ENCODE measurements at regions not wholly inside any gene's neighbourhood (a gene's known extent, or its start where the extent isn't known, plus 50 kb on each side); places are given as distances from the start of the nearest gene placed in this dataset.

DNA sequence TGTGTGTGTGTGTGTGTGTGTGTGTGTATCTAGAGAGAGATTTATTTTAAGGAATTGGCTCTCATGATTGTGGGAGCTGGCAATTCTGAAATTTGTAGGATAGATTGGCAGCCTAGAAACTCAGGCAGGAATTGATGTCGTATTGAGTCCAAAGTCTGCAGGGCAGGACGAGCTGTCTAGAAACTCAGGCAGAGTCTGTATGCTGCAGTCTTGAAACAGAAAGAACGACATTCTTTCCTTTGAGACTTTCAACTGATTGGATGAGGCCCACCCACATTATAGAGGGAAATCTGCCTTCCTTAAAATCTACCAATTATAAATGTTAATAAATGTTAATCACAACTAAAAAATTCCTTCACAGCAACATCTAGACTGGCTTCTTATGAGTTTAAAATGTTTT, 436.6 kb upstream of the FANCL start:
- DNase-seq (ENCODE audit: extremely low spot score): no peak
- ChIA-PET POLR2A (no interaction called here), CTCF (no interaction called here)
- TF ChIP-seq NFRKB (IDR thresholded peaks at IDR 0.05) (no peak), ARNT (IDR thresholded peaks at IDR 0.05) (no peak), FOXA1 (IDR thresholded peaks at IDR 0.05) (no peak), ELF4 (IDR thresholded peaks at IDR 0.05) (no peak), SP1 (IDR thresholded peaks at IDR 0.05) (no peak)

DNA sequence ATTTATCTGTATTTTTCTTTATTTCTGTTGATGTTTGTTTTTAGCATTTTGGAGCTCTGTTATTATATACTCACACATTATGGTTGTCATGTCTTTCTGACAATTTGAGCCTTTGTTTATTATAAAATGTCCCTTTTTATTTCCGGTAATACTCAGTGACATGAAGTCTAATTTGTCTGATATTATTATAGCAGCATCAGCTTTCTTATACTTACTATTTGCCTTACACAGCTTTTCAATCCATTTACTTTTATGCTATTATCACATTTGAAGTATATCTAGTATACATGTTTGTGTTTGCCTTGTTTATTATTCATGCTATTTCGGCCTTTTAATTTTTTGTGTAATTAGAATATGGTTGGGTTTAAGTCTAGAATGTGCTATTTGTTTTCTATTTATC, 430.6 kb upstream of the FANCL start:
- DNase-seq (ENCODE audit: extremely low spot score): no peak
- CTCF ChIA-PET: no interaction called here
- TF ChIP-seq FOXA1 (IDR thresholded peaks at IDR 0.05): no peak
- TF ChIP-seq FOXM1 (IDR thresholded peaks at IDR 0.05; ENCODE audit: borderline replicate concordance): no peak
- TF ChIP-seq ELF4 (IDR thresholded peaks at IDR 0.05): no peak
- TF ChIP-seq ARNT (IDR thresholded peaks at IDR 0.05): no peak
- no peak for TF ChIP-seq ZNF384 (IDR thresholded peaks at IDR 0.05)
- TF ChIP-seq FOXK2 (IDR thresholded peaks at IDR 0.05): no peak
- no peak for TF ChIP-seq LEF1 (IDR thresholded peaks at IDR 0.05; ENCODE audit: borderline replicate concordance)
- TF ChIP-seq NFRKB (IDR thresholded peaks at IDR 0.05): no peak
- TF ChIP-seq, protein P1, sequence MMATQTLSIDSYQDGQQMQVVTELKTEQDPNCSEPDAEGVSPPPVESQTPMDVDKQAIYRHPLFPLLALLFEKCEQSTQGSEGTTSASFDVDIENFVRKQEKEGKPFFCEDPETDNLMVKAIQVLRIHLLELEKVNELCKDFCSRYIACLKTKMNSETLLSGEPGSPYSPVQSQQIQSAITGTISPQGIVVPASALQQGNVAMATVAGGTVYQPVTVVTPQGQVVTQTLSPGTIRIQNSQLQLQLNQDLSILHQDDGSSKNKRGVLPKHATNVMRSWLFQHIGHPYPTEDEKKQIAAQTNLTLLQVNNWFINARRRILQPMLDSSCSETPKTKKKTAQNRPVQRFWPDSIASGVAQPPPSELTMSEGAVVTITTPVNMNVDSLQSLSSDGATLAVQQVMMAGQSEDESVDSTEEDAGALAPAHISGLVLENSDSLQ (IDR thresholded peaks at IDR 0.05): no peak
- TF ChIP-seq CTBP1 (IDR thresholded peaks at IDR 0.05; ENCODE audit: borderline replicate concordance): no peak
- TF ChIP-seq L3MBTL2 (conservative IDR thresholded peaks at IDR 0.05): no peak
- TF ChIP-seq BHLHE40 (IDR thresholded peaks at IDR 0.05; ENCODE audit: borderline replicate concordance): no peak
- no peak for TF ChIP-seq SUZ12 (IDR thresholded peaks at IDR 0.05)
- TF ChIP-seq SP1 (IDR thresholded peaks at IDR 0.05): no peak
- TF ChIP-seq TARDBP (IDR thresholded peaks at IDR 0.05): no peak
- TF ChIP-seq HDGF (IDR thresholded peaks at IDR 0.05; ENCODE audit: borderline replicate concordance): no peak
- POLR2A ChIA-PET: no interaction called here

- TF ChIP-seq SUZ12 (IDR thresholded peaks at IDR 0.05): no peak
- TF ChIP-seq ZNF384 (IDR thresholded peaks at IDR 0.05): no peak
- ChIA-PET POLR2A (no interaction called here), CTCF (no interaction called here)
- DNase-seq (ENCODE audit: extremely low spot score): no peak
Observed at GRCh38 chr2:58669998-58670397, 428.9 kb upstream of the FANCL start.

DNA sequence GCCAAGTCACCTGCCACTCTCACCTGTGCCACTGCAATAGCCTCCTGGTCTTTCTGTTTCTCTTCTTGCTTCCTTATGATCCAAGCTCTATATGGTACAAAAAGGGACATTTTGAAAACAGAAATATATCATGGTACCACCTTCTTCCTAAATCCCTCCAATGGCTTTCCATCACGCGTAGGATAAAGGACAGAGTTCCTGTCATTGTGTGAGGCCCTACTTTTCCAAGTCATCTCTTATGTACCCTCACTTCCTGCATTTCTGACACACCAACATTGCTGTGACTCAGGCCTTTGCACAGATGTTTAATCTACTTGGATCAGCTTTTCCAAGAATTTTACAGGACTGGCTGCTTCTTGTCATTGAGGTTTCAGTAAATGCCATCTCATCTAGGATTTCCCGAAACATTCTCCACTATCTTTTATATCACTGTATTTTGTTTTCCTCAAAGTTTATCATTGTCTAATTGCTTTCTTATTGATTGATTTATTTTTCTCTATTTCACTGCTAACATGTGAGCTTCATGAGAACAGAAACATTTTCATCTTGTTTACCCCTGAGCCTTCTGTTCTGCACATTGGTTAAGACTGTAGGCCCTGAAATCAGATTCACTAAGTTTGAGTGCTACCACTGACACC, 426.1 kb upstream of the FANCL start:
- ChIA-PET POLR2A (no interaction called here), CTCF (interaction anchor here (1.8 kb wide), 1 partner anchor 17 kb away, joined by 3 read pairs; no protein-coding TSS in a partner anchor)
- TF ChIP-seq LEF1 (IDR thresholded peaks at IDR 0.05; ENCODE audit: borderline replicate concordance) (no peak), NFRKB (IDR thresholded peaks at IDR 0.05) (no peak), FOXM1 (IDR thresholded peaks at IDR 0.05; ENCODE audit: borderline replicate concordance) (no peak), TARDBP (IDR thresholded peaks at IDR 0.05) (no peak), FOXK2 (IDR thresholded peaks at IDR 0.05) (no peak), ELF4 (IDR thresholded peaks at IDR 0.05) (no peak)
- DNase-seq (ENCODE audit: extremely low spot score): no peak

DNA sequence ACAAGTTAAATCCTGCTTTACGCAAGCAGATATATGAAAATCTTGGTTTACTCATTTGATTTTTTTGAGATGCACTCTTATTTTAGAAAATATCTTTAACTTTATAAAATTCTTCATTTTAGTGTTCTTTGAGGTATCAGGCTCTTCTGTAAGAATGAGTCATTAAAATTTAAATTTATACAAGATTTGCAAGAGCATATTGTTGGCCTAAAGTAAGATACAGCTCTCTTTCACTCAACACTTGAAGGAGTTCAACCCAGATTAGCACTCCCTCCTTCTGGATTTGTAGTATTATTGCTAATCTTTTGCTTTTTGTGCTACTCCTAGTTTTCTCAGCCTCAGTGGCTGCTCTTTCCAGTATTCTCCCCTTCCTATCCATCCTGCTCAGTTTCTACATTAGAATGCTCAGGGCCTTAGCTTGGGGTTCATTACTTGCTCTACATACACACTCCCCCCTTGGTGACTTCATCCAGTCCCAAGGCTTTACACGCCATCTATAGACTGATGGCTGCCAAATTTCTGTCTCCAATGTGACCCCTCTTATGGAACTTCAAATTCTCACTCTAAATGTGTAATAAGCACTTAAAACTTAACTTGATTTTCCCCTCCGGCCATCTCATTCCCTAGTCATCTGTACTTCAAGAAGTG, 425.3 kb upstream of the FANCL start:
- ChIA-PET POLR2A (no interaction called here), CTCF (interaction anchor here (1.8 kb wide), 1 partner anchor 18 kb away, joined by 3 read pairs; no protein-coding TSS in a partner anchor)
- TF ChIP-seq HDGF (IDR thresholded peaks at IDR 0.05; ENCODE audit: borderline replicate concordance) (no peak), NFRKB (IDR thresholded peaks at IDR 0.05) (no peak)
- DNase-seq (ENCODE audit: extremely low spot score): no peak

DNA sequence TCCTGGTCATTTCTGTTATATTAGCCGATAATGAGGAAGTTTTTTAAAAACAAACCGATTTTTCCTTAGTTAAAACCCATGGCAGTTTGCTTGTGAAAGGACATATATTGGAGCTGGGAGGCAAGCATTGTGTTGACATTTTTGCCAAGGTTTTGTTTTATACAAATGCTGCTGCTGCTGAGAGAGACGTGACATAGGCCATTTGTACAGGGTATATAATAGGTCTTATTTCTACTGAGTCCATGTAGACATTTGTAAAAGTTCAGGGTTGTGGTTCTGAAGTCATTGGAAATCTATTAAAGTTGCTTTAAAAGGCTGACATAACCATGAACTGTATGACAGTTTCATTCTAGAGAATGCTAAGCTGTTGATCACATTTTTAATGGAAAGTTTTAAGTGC, 424.0 kb upstream of the FANCL start:
- POLR2A ChIA-PET: no interaction called here
- CTCF ChIA-PET: interaction anchor here (1.8 kb wide), 1 partner anchor 19 kb away, joined by 3 read pairs; no protein-coding TSS in a partner anchor
- TF ChIP-seq NFRKB (IDR thresholded peaks at IDR 0.05): no peak
- no peak for TF ChIP-seq HDGF (IDR thresholded peaks at IDR 0.05; ENCODE audit: borderline replicate concordance)
- TF ChIP-seq SUZ12 (IDR thresholded peaks at IDR 0.05): no peak
- TF ChIP-seq FOXM1 (IDR thresholded peaks at IDR 0.05; ENCODE audit: borderline replicate concordance): no peak
- TF ChIP-seq ZNF384 (IDR thresholded peaks at IDR 0.05): no peak
- TF ChIP-seq, protein P1 (IDR thresholded peaks at IDR 0.05): no peak
- TF ChIP-seq ELF4 (IDR thresholded peaks at IDR 0.05): no peak
- no peak for TF ChIP-seq FOXA1 (IDR thresholded peaks at IDR 0.05)
- TF ChIP-seq L3MBTL2 (conservative IDR thresholded peaks at IDR 0.05): no peak
- TF ChIP-seq SP1 (IDR thresholded peaks at IDR 0.05): no peak
- no peak for TF ChIP-seq CTBP1 (IDR thresholded peaks at IDR 0.05; ENCODE audit: borderline replicate concordance)
- no peak for TF ChIP-seq ARNT (IDR thresholded peaks at IDR 0.05)
- TF ChIP-seq TARDBP (IDR thresholded peaks at IDR 0.05): no peak
- TF ChIP-seq FOXK2 (IDR thresholded peaks at IDR 0.05): no peak

GRCh38 chr2:58664523-58665151, 423.5 kb upstream of the FANCL start:
- no peak for TF ChIP-seq ARNT (IDR thresholded peaks at IDR 0.05)
- no peak for TF ChIP-seq FOXM1 (IDR thresholded peaks at IDR 0.05; ENCODE audit: borderline replicate concordance)
- no peak for TF ChIP-seq L3MBTL2 (conservative IDR thresholded peaks at IDR 0.05)
- TF ChIP-seq SUZ12 (IDR thresholded peaks at IDR 0.05): no peak
- no peak for TF ChIP-seq SP1 (IDR thresholded peaks at IDR 0.05)
- TF ChIP-seq, protein P1 (IDR thresholded peaks at IDR 0.05): no peak
- no peak for TF ChIP-seq CTBP1 (IDR thresholded peaks at IDR 0.05; ENCODE audit: borderline replicate concordance)
- ChIA-PET CTCF (no interaction called here), POLR2A (no interaction called here)
- no peak for DNase-seq (ENCODE audit: extremely low spot score)

More for the DNA sequence above, 424.0 kb upstream of the FANCL start:
- no peak for DNase-seq (ENCODE audit: extremely low spot score)

All from HEK293T (cell line).